HEK293T (cell line): ENCODE measurements at regions not wholly inside any gene's neighbourhood (a gene's known extent, or its start where the extent isn't known, plus 50 kb on each side); places are given as distances from the start of the nearest gene placed in this dataset.

Experiments used
- CTCF ChIA-PET: fragments of 350-600 bp; formaldehyde crosslinking; extraction: SDS; loops from one replicate; lab custom pipeline; 2021; ENCODE audit warnings: antibody characterized with exemption, inconsistent platforms; lab: Yijun Ruan, JAX
- POLR2A ChIA-PET: fragments of 350-600 bp; formaldehyde crosslinking; extraction: SDS; loops from one replicate; lab custom pipeline; 2020; ENCODE audit warnings: antibody characterized with exemption, inconsistent platforms; lab: Yijun Ruan, JAX
- DNase-seq: peaks from one replicate; pipeline ENCODE4 v3.0.0; 2012; ENCODE audit warnings: mixed read lengths; ENCODE audit errors: extremely low spot score
- ARNT ChIP-seq: fragments of 450-650 bp; IDR thresholded peaks from 2 replicates; pipeline ENCODE4 v1.6.1; 2017; ENCODE audit warnings: mild to moderate bottlenecking
- BHLHE40 ChIP-seq: fragments of 450-650 bp; IDR thresholded peaks from 2 replicates; pipeline ENCODE4 v1.6.1; 2016; ENCODE audit warnings: mild to moderate bottlenecking, moderate library complexity, borderline replicate concordance
- CTBP1 ChIP-seq: fragments of 450-650 bp; IDR thresholded peaks from 2 replicates; pipeline ENCODE4 v1.6.1; 2016; ENCODE audit warnings: borderline replicate concordance
- ELF4 ChIP-seq: fragments of 450-650 bp; IDR thresholded peaks from 2 replicates; pipeline ENCODE4 v1.6.1; 2017; ENCODE audit warnings: antibody characterized with exemption
- FOXA1 ChIP-seq: fragments of 450-650 bp; IDR thresholded peaks from 2 replicates; pipeline ENCODE4 v1.6.1; 2016; ENCODE audit warnings: mild to moderate bottlenecking
- FOXK2 ChIP-seq: fragments of 450-650 bp; IDR thresholded peaks from 2 replicates; pipeline ENCODE4 v1.6.1; 2016; ENCODE audit warnings: mild to moderate bottlenecking
- FOXM1 ChIP-seq: fragments of 450-650 bp; IDR thresholded peaks from 2 replicates; pipeline ENCODE4 v1.6.1; 2017; ENCODE audit warnings: mild to moderate bottlenecking, borderline replicate concordance
- HDGF ChIP-seq: fragments of 450-650 bp; IDR thresholded peaks from 2 replicates; pipeline ENCODE4 v1.6.1; 2017; ENCODE audit warnings: antibody characterized with exemption, borderline replicate concordance
- L3MBTL2 ChIP-seq: fragments of 450-650 bp; conservative IDR thresholded peaks from 2 replicates; pipeline ENCODE4 v1.6.1; 2016; ENCODE audit warnings: mild to moderate bottlenecking
- LEF1 ChIP-seq: fragments of 450-650 bp; IDR thresholded peaks from 2 replicates; pipeline ENCODE4 v1.6.1; 2017; ENCODE audit warnings: mild to moderate bottlenecking, borderline replicate concordance
- NFRKB ChIP-seq: fragments of 450-650 bp; IDR thresholded peaks from 2 replicates; pipeline ENCODE4 v1.6.1; 2016; ENCODE audit warnings: mild to moderate bottlenecking, moderate library complexity
- PKNOX1 ChIP-seq: fragments of 450-650 bp; IDR thresholded peaks from 2 replicates; pipeline ENCODE4 v1.6.1; 2016
- SP1 ChIP-seq: fragments of 450-650 bp; IDR thresholded peaks from 2 replicates; pipeline ENCODE4 v1.6.1; 2017
- SUZ12 ChIP-seq: fragments of 450-650 bp; IDR thresholded peaks from 2 replicates; pipeline ENCODE4 v1.6.1; 2016; ENCODE audit warnings: mild to moderate bottlenecking
- TARDBP ChIP-seq: fragments of 450-650 bp; IDR thresholded peaks from 2 replicates; pipeline ENCODE4 v1.6.1; 2016
- ZNF384 ChIP-seq: fragments of 450-650 bp; IDR thresholded peaks from 2 replicates; pipeline ENCODE4 v1.6.1; 2016

DNA sequence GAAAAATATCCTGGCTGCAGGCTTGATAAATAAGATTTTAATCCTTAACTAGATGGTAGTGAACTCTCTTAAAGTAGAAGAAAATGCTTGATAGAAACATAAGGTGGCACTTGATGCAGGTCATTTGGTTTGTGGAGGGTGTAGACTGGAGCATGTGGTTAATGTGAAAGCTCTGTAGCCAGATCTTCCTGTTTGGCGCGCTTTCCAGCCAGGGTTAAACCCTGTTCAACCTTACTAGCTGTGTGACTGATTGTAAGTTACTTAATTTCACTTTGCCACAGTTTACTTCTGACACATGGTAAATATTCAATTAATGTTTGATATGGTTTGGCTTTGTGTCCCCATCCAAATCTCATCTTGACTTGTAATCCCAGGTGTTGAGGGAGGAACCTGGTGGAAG is 394.0 kb downstream of the REEP3 start:
- POLR2A ChIA-PET = no interaction called here
- no peak for DNase-seq
- CTCF ChIA-PET = no interaction called here
- TF ChIP-seq FOXA1 = no peak
- TF ChIP-seq TARDBP = no peak
- TF ChIP-seq FOXM1 = no peak
- no peak for TF ChIP-seq PKNOX1
- no peak for TF ChIP-seq ZNF384
- no peak for TF ChIP-seq L3MBTL2
- TF ChIP-seq ELF4 = no peak
- no peak for TF ChIP-seq ARNT
- TF ChIP-seq SP1 = no peak
- TF ChIP-seq HDGF = no peak
- no peak for TF ChIP-seq NFRKB
- TF ChIP-seq CTBP1 = no peak
- no peak for TF ChIP-seq BHLHE40

GRCh38 chr10:63917363-63917762 is 396.2 kb downstream of the REEP3 start:
- no peak for DNase-seq
- ChIA-PET CTCF (no interaction called here), POLR2A (no interaction called here)
- no peak for TF ChIP-seq ELF4
- no peak for TF ChIP-seq TARDBP
- TF ChIP-seq SP1 = no peak
- no peak for TF ChIP-seq L3MBTL2
- no peak for TF ChIP-seq FOXM1
- TF ChIP-seq SUZ12 = no peak
- no peak for TF ChIP-seq FOXK2
- no peak for TF ChIP-seq ZNF384
- TF ChIP-seq BHLHE40 = no peak

GRCh38 chr10:63919575-63920279 is 398.5 kb downstream of the REEP3 start:
- TF ChIP-seq NFRKB = no peak
- no peak for TF ChIP-seq ARNT
- TF ChIP-seq HDGF = no peak
- no peak for TF ChIP-seq LEF1
- no peak for TF ChIP-seq SP1
- no peak for TF ChIP-seq PKNOX1
- no peak for TF ChIP-seq CTBP1
- no peak for TF ChIP-seq ZNF384
- no peak for TF ChIP-seq TARDBP
- TF ChIP-seq BHLHE40 = no peak
- TF ChIP-seq FOXK2 = no peak
- no peak for TF ChIP-seq FOXM1
- TF ChIP-seq SUZ12 = no peak
- DNase-seq = no peak
- ChIA-PET CTCF (no interaction called here), POLR2A (no interaction called here)

DNA sequence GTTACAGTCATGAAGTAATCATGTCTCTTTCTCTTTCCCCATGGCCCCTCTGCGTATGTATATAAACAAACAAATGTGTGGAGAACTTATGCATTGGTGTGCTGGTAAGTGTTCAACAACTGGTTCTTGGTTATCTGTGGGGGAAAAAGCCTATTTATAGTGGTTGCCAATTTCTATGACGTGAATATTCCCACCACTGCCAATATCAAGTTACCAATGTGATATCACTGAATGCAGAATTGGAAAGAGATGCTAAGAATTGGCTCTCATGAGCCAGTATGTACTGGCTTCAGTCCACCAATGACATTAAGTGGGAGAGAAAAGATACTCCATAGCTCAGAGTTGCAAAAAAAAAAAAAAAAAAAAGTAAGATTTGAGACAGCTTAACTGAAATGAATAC is 399.7 kb downstream of the REEP3 start:
- CTCF ChIA-PET = interaction anchor here (0.7 kb wide), 1 partner anchor 19 kb away, joined by 3 read pairs; no protein-coding TSS in a partner anchor
- TF ChIP-seq BHLHE40 (no peak), HDGF (no peak), FOXA1 (no peak), SUZ12 (no peak), L3MBTL2 (no peak), TARDBP (no peak), FOXK2 (no peak), PKNOX1 (no peak), NFRKB (no peak), ELF4 (no peak), ZNF384 (no peak)
- no peak for DNase-seq
- POLR2A ChIA-PET = no interaction called here

DNA sequence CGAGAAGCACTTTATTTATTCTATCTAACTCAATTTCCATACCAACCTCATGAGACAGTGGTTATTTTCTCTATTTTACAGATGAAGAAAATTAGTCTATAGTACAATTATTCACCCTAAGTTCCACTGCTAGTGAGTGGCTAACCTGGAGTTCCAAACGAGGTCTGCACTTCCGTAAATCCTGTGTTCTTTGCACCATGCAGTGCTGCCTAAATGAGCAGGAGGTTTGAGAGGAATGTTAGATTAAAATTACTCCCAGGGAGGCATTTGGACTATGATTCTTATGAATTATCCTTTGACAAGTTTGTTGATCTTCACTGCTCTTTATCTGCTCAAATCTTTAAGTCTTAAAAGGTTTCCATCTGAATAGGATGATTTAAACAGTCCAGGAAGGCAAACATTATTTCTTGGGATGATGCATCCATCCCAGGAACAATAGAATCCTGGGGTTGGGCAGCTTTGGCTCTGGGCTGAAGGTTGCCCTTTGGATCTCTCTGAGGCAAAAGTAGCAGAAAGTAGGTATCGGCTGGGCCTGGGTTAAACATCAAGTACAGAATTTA is 400.8 kb downstream of the REEP3 start:
- ChIA-PET CTCF (no interaction called here), POLR2A (no interaction called here)
- DNase-seq = no peak
- TF ChIP-seq FOXK2 = no peak
- TF ChIP-seq PKNOX1 = no peak
- no peak for TF ChIP-seq CTBP1
- no peak for TF ChIP-seq L3MBTL2
- TF ChIP-seq LEF1 = no peak
